HEK293T (cell line): ENCODE measurements at regions not wholly inside any gene's neighbourhood (a gene's known extent, or its start where the extent isn't known, plus 50 kb on each side); places are given as distances from the start of the nearest gene placed in this dataset.

Experiments used
- ARNT ChIP-seq: fragments of 450-650 bp; IDR thresholded peaks from 2 replicates; pipeline ENCODE4 v1.6.1; 2017; ENCODE audit warnings: mild to moderate bottlenecking
- CTBP1 ChIP-seq: fragments of 450-650 bp; IDR thresholded peaks from 2 replicates; pipeline ENCODE4 v1.6.1; 2016; ENCODE audit warnings: borderline replicate concordance
- ELF4 ChIP-seq: fragments of 450-650 bp; IDR thresholded peaks from 2 replicates; pipeline ENCODE4 v1.6.1; 2017; ENCODE audit warnings: antibody characterized with exemption
- FOXA1 ChIP-seq: fragments of 450-650 bp; IDR thresholded peaks from 2 replicates; pipeline ENCODE4 v1.6.1; 2016; ENCODE audit warnings: mild to moderate bottlenecking
- FOXK2 ChIP-seq: fragments of 450-650 bp; IDR thresholded peaks from 2 replicates; pipeline ENCODE4 v1.6.1; 2016; ENCODE audit warnings: mild to moderate bottlenecking
- L3MBTL2 ChIP-seq: fragments of 450-650 bp; conservative IDR thresholded peaks from 2 replicates; pipeline ENCODE4 v1.6.1; 2016; ENCODE audit warnings: mild to moderate bottlenecking
- SUZ12 ChIP-seq: fragments of 450-650 bp; IDR thresholded peaks from 2 replicates; pipeline ENCODE4 v1.6.1; 2016; ENCODE audit warnings: mild to moderate bottlenecking

DNA sequence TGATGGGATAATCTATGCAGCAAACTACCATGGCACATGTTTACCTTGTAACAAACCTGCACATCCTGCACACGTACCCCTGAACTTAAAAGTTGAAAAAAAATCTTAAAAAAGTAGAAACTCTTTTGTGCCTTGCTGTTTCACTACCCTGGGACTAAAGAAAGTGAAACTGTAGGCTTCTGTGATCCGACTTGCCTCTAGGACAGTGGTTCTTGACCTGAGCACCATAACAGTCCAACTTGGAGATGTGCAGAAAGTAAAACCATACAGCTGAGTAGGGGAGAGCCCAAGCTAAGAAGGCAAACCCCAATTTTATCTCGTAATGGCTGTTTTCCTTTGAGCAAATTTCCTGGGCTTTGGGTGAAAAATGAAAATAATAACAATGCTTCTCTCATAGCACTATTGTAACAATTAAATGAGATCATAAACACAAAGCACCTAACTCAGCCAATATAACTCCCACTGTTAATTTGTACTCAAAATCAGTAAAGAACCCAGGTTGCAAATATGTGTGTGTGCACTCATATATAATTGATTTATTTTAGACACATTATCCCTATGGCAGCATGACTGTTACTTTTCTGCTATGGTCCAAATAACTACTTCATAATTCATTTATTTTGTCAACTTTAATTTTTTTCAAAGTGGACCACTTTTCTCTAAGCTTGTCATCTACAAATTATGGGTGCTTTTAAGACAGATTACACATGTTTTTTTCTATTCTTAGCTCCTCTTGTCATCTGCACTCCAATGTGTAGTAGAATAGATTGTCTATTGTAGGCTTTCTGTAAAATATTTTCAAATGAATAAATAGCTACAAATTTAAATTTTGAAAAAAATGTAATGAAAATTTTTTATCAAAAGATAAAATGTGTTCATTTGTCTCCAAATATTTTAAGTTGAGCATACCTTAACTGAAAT, 334.9 kb downstream of the BTG1 start:
- no peak for TF ChIP-seq CTBP1
- no peak for TF ChIP-seq FOXK2
- no peak for TF ChIP-seq FOXA1
- TF ChIP-seq L3MBTL2 = no peak
- no peak for TF ChIP-seq SUZ12
- TF ChIP-seq ARNT = no peak
- no peak for TF ChIP-seq ELF4
